Right lobe of liver (tissue), 4 donors: ENCODE measurements at regions not wholly inside any gene's neighbourhood (a gene's known extent, or its start where the extent isn't known, plus 50 kb on each side); places are given as distances from the start of the nearest gene placed in this dataset.

Source experiments
- POLR2A ChIP-seq: fragments of 450-650 bp; IDR thresholded peaks from one replicate; pipeline ENCODE4 v1.6.1; 2017; ENCODE audit warnings: antibody characterized with exemption, mild to moderate bottlenecking
- TF ChIP-seq, protein P1 (sequence below), 4 donors: fragments of 200-600 bp in 3 of 4; fragments of 450-650 bp in 1 of 4; IDR thresholded peaks; one replicate each; pipeline versions ENCODE4 v1.5.1 to v1.8.0; 2016 to 2022; ENCODE audit warnings: antibody characterized with exemption in 4 of 4, mild to moderate bottlenecking in 2 of 4
- donor health status: DM: no; HTN: no; CAD: no.
- donor health status: DM: no; HTN: no; CAD: no.
- donor health status: DM: no; HTN: yes; CAD: no.

DNA sequence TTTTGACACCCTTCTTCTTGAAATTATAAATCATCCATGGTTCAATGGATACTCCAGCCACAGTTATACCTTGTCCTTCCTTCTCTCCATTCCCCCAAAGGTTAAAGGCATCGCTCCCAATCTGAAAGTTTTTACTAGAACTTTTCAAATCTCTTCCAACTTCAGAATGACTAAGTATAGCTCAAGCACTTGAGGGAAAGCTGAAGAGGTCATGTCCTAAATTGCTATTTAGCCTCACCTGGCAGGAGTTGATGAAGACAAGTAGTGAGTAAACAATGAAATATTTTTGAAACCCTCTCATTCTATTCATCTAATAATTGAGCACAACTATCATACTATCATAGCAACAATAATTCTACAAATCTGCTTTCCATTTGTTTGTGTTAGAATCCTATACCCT is 167.8 kb downstream of the HNMT start:
- TF ChIP-seq, protein P1, sequence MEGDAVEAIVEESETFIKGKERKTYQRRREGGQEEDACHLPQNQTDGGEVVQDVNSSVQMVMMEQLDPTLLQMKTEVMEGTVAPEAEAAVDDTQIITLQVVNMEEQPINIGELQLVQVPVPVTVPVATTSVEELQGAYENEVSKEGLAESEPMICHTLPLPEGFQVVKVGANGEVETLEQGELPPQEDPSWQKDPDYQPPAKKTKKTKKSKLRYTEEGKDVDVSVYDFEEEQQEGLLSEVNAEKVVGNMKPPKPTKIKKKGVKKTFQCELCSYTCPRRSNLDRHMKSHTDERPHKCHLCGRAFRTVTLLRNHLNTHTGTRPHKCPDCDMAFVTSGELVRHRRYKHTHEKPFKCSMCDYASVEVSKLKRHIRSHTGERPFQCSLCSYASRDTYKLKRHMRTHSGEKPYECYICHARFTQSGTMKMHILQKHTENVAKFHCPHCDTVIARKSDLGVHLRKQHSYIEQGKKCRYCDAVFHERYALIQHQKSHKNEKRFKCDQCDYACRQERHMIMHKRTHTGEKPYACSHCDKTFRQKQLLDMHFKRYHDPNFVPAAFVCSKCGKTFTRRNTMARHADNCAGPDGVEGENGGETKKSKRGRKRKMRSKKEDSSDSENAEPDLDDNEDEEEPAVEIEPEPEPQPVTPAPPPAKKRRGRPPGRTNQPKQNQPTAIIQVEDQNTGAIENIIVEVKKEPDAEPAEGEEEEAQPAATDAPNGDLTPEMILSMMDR (IDR thresholded peaks at IDR 0.05): no peak
- no peak for TF ChIP-seq POLR2A
